ENCODE measurements at regions not wholly inside any gene's neighbourhood (a gene's known extent, or its start where the extent isn't known, plus 50 kb on each side); places are given as distances from the start of the nearest gene placed in this dataset.

DNA sequence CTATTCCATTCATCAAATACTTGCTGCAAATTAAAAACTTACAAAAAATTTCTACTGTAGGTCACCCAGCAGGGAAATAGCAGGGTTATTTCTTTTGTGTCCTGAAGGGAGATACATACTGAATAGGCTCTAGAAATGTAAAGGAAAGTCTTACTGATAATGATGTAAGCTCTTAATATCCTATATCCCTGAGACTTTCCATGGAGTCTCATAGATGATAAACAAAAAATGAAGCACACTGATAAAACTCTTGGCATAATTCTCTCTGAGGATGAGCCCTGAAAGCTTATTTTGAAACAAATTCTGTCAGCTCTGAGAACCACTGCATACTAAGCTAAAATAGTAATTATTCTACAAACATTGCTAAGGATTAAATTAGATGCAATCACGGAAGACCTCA is 819.6 kb upstream of the PTPRD start:
- Histone ChIP-seq H3K27ac (no peak overlapping the region), H3K4me2 (no peak overlapping the region), H3K9me3 (no peaks in the 10 kb centered on the region), H3K4me3 (no peak overlapping the region), H3K4me1 (no peaks in the 10 kb centered on the region)
- FAIRE-seq (no peak), ATAC-seq (no peak), DNase-seq (ENCODE audit: low read depth in 1 of 2, low spot score in 1 of 2) (no peak)
- TF ChIP-seq ZFP36 (IDR thresholded peaks at IDR 0.05; ENCODE audit: borderline replicate concordance, partially characterized antibody) (no peak), POLR2AphosphoS2 (conservative IDR thresholded peaks at IDR 0.05; ENCODE audit: low read length) (no peak), SMC3 (IDR thresholded peaks at IDR 0.05) (no peak)
- TF ChIP-seq, protein P1, sequence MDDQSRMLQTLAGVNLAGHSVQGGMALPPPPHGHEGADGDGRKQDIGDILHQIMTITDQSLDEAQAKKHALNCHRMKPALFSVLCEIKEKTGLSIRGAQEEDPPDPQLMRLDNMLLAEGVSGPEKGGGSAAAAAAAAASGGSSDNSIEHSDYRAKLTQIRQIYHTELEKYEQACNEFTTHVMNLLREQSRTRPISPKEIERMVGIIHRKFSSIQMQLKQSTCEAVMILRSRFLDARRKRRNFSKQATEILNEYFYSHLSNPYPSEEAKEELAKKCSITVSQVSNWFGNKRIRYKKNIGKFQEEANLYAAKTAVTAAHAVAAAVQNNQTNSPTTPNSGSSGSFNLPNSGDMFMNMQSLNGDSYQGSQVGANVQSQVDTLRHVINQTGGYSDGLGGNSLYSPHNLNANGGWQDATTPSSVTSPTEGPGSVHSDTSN (IDR thresholded peaks at IDR 0.05): no peak
- POLR2A ChIA-PET: no interaction called here
- CTCF ChIA-PET: no interaction called here
- 3% methylated on average over 1 of the region's 1 CpG for WGBS (ENCODE audit: missing lambda C conversion rate)

DNA sequence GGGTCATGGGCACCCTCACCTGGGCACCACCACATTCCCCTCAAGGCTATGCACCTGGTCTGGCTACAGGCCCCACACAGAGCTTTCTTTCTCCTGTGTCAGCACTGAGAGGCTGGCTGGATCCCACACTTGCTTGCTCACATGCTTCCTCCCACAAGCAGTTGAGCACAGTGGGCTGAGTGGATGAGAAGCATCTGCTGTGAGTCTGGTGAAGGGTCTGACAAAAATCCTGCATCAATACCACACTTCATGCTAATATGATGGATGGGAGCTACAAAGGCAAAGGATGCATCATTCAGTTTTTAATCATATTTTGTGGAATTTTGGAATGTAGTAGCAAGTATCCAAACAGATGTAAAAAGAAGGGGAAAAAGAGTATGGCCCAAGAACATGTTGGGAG is 830.8 kb upstream of the PTPRD start:
- POLR2A ChIA-PET: no interaction called here
- H3K4me1 ChIP-seq: no peaks in the 10 kb centered on the region
- CTCF ChIA-PET: no interaction called here
- H3K27ac ChIP-seq: no peak overlapping the region
- no peak for TF ChIP-seq MAX (IDR thresholded peaks at IDR 0.05)
- no peak for TF ChIP-seq ATOH8 (CRISPR knock-in tag; IDR thresholded peaks at IDR 0.05; ENCODE audit: low read depth)
- no peak for TF ChIP-seq CEBPB (IDR thresholded peaks at IDR 0.05)
- no peak for TF ChIP-seq NPAS2 (CRISPR knock-in tag; IDR thresholded peaks at IDR 0.05; ENCODE audit: borderline replicate concordance)
- TF ChIP-seq TP53 (CRISPR knock-in tag; IDR thresholded peaks at IDR 0.05): no peak
- DNase-seq (ENCODE audit: low read depth in 1 of 2, low spot score in 1 of 2): no peak
- H3K4me3 ChIP-seq: no peak overlapping the region
- H3K4me2 ChIP-seq: no peak overlapping the region
- FAIRE-seq: no peak
- no peaks in the 10 kb centered on the region; the same call in 2 of the 3 replicates for H3K9me3 ChIP-seq
- no peak for ATAC-seq

- 2% methylated on average over 6 of the region's 6 CpGs for WGBS (ENCODE audit: missing lambda C conversion rate)
- ATAC-seq (no peak), DNase-seq (ENCODE audit: low read depth in 1 of 2, low spot score in 1 of 2) (no peak), FAIRE-seq (no peak)
- no peak overlapping the region for H3K27ac ChIP-seq
- no peak overlapping the region for H3K4me2 ChIP-seq
- H3K4me3 ChIP-seq: no peak overlapping the region
- 0 out of 3 replicates have a peak, but pooled peaks cover 7% of the 10 kb centered on the region for H3K9me3 ChIP-seq
- CTCF ChIA-PET: no interaction called here
- POLR2A ChIA-PET: no interaction called here
- TF ChIP-seq, protein P2, sequence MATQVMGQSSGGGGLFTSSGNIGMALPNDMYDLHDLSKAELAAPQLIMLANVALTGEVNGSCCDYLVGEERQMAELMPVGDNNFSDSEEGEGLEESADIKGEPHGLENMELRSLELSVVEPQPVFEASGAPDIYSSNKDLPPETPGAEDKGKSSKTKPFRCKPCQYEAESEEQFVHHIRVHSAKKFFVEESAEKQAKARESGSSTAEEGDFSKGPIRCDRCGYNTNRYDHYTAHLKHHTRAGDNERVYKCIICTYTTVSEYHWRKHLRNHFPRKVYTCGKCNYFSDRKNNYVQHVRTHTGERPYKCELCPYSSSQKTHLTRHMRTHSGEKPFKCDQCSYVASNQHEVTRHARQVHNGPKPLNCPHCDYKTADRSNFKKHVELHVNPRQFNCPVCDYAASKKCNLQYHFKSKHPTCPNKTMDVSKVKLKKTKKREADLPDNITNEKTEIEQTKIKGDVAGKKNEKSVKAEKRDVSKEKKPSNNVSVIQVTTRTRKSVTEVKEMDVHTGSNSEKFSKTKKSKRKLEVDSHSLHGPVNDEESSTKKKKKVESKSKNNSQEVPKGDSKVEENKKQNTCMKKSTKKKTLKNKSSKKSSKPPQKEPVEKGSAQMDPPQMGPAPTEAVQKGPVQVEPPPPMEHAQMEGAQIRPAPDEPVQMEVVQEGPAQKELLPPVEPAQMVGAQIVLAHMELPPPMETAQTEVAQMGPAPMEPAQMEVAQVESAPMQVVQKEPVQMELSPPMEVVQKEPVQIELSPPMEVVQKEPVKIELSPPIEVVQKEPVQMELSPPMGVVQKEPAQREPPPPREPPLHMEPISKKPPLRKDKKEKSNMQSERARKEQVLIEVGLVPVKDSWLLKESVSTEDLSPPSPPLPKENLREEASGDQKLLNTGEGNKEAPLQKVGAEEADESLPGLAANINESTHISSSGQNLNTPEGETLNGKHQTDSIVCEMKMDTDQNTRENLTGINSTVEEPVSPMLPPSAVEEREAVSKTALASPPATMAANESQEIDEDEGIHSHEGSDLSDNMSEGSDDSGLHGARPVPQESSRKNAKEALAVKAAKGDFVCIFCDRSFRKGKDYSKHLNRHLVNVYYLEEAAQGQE (IDR thresholded peaks at IDR 0.05): no peak
- TF ChIP-seq CEBPB (IDR thresholded peaks at IDR 0.05) (no peak), KDM1A (IDR thresholded peaks at IDR 0.05; ENCODE audit: low read depth) (no peak), CBX8 (IDR thresholded peaks at IDR 0.05) (no peak), ATOH8 (CRISPR knock-in tag; IDR thresholded peaks at IDR 0.05; ENCODE audit: low read depth) (no peak), EHF (CRISPR knock-in tag; IDR thresholded peaks at IDR 0.05) (no peak), HDAC2 (IDR thresholded peaks at IDR 0.05) (no peak), JUN (IDR thresholded peaks at IDR 0.05) (no peak), HOXB13 (CRISPR knock-in tag; IDR thresholded peaks at IDR 0.05; ENCODE audit: low read depth) (no peak), EHMT2 (IDR thresholded peaks at IDR 0.05; ENCODE audit: low read depth) (no peak), PHF8 (IDR thresholded peaks at IDR 0.05; ENCODE audit: borderline replicate concordance, low read depth) (no peak), JUNB (IDR thresholded peaks at IDR 0.05) (no peak)
- TF ChIP-seq, protein P3, sequence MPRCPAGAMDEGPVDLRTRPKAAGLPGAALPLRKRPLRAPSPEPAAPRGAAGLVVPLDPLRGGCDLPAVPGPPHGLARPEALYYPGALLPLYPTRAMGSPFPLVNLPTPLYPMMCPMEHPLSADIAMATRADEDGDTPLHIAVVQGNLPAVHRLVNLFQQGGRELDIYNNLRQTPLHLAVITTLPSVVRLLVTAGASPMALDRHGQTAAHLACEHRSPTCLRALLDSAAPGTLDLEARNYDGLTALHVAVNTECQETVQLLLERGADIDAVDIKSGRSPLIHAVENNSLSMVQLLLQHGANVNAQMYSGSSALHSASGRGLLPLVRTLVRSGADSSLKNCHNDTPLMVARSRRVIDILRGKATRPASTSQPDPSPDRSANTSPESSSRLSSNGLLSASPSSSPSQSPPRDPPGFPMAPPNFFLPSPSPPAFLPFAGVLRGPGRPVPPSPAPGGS (IDR thresholded peaks at IDR 0.05): no peak
- no peaks in the 10 kb centered on the region for H3K4me1 ChIP-seq
Measured at GRCh38 chr9:11457825-11458790, 845.3 kb upstream of the PTPRD start.

All from A549 (cell line).